ENCODE measurements at regions not wholly inside any gene's neighbourhood (a gene's known extent, or its start where the extent isn't known, plus 50 kb on each side); places are given as distances from the start of the nearest gene placed in this dataset.

DNA sequence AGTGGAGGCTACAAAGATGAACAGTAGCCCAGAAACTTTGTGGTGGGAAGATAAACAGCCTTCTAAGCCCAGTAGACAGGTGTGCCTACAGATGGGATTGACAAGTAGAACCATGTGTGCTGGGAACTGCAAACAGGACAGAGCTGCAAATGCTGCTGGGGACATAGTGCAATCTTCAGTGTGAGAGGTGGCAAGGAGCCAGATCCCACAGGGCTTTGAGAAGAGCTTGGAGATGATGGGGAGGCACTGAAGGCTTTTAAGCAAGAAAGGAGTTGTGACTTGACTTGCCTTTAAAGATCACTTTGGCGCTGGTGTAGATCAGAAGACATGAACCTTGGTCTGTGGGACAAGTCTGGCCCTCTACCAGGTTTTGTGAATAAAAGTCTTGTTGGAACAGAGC lies 675.2 kb downstream of the ACTL7B start:
- TF ChIP-seq, protein P1, sequence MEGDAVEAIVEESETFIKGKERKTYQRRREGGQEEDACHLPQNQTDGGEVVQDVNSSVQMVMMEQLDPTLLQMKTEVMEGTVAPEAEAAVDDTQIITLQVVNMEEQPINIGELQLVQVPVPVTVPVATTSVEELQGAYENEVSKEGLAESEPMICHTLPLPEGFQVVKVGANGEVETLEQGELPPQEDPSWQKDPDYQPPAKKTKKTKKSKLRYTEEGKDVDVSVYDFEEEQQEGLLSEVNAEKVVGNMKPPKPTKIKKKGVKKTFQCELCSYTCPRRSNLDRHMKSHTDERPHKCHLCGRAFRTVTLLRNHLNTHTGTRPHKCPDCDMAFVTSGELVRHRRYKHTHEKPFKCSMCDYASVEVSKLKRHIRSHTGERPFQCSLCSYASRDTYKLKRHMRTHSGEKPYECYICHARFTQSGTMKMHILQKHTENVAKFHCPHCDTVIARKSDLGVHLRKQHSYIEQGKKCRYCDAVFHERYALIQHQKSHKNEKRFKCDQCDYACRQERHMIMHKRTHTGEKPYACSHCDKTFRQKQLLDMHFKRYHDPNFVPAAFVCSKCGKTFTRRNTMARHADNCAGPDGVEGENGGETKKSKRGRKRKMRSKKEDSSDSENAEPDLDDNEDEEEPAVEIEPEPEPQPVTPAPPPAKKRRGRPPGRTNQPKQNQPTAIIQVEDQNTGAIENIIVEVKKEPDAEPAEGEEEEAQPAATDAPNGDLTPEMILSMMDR (IDR thresholded peaks at IDR 0.05; ENCODE audit: extremely low read depth in 1 of 2, insufficient read depth in 1 of 2, low read depth in 1 of 2, low read length in 2 of 2): no peak
- TF ChIP-seq POLR2A (IDR thresholded peaks at IDR 0.05; ENCODE audit: low read depth, low read length) (no peak), POLR2AphosphoS5 (IDR thresholded peaks at IDR 0.05; ENCODE audit: insufficient read depth, low read depth, low read length) (no peak), JUN (IDR thresholded peaks at IDR 0.05; ENCODE audit: borderline replicate concordance, insufficient read depth, insufficient read length, low read depth) (no peak), EZH2 (IDR thresholded peaks at IDR 0.05; ENCODE audit: borderline replicate concordance, low read depth, low read length, severe bottlenecking) (no peak), FOS (IDR thresholded peaks at IDR 0.05; ENCODE audit: borderline replicate concordance, insufficient read depth, low read length) (no peak), MYC (IDR thresholded peaks at IDR 0.05; ENCODE audit: low read depth, low read length) (no peak), GATA2 (IDR thresholded peaks at IDR 0.05; ENCODE audit: insufficient read depth, insufficient read length, low read depth, low read length) (no peak)
- TF ChIP-seq, protein P2, sequence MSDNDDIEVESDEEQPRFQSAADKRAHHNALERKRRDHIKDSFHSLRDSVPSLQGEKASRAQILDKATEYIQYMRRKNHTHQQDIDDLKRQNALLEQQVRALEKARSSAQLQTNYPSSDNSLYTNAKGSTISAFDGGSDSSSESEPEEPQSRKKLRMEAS (IDR thresholded peaks at IDR 0.05; ENCODE audit: insufficient read depth, insufficient read length): no peak

Measured in endothelial cell of umbilical vein (primary cell).